LoVo (cell line): ENCODE measurements at regions not wholly inside any gene's neighbourhood (a gene's known extent, or its start where the extent isn't known, plus 50 kb on each side); places are given as distances from the start of the nearest gene placed in this dataset.
A peak's percentile ranks its signal among the peaks of the same experiment; 100 is the strongest.
"Not testable (repeated sequence)": the region's sequence is repeated elsewhere in the genome, so short reads cannot be mapped to it uniquely, and the experiment has no call there.

Source experiments
- DNase-seq: peaks from one replicate; pipeline ENCODE4 v3.0.0-alpha.2; 2016; ENCODE audit warnings: low spot score

DNA sequence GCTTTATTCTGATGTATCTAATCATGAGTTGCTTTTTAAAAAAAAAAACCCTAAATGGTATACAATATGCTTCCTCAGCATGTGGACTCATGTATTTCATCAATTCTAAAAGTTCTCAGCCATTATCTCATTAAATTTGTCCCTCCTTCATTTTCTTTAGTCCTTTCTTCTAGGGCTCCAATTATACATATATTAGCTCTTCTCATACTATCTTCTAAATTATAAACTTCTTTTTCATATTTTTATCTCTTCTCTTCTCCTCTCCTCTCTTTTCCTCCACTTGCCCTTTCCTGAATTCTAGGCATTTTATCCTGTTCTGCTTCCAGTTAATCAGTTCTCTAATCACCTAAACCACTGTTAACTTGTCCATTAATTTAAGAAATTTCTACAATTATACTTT is 55.0 kb upstream of the IL33 start:
- DNase-seq, result no peak

DNA sequence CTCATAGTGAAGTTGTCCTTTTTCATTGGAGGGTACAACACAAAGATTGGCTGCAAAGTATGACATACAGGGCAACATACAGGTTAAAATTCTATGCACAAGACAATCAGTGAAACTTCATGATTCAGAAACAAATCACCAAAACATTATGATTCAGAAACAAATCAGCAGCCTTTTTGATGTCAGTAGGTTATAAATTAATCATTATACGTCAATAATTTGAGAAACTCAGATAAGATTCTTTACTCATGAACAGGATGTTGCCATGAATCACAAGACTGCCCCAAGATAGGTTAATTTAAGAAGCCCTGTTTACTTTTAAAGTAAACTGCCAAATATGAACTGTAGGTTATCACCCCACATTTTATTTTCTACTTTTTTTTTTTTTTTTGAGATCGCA is 62.2 kb upstream of the IL33 start:
- no peak for DNase-seq

DNA sequence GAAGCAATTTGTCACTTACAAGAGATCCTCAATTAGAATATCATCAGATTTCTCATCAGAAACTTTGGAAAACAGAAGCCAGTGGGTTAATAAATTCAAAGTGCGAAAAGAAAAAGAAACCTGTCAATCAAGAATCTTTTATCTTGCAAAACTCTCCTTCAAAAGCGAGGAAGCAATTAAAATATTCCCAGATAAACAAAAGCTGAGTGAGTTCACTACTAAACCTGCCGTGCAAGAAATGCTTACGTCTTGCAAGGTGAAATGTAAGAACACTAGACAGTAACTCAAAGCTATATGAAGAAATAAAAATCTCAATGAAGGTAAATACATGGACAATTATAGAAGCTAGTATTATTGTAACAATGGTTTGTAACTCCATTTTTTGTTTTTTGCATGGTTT is 62.8 kb upstream of the IL33 start:
- no peak for DNase-seq

DNA sequence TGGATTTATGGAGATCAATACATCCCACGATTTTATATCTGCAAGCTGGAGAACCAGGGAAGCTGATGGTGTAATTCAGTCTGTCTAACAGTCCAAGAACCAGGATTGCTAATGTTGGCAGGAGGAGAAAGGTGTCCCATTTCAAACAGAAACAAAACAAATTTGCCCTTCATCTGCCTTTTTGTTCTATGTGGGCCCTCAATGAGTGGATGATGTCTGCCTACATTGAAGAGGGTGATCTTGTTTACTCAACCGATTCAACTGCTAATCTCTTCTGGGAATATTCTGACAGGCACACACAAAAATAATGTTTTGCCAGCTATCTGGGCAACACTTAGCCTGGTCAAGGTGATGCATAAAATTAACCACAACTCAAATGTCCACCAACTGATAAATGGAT is 65.1 kb upstream of the IL33 start:
- no peak for DNase-seq

DNA sequence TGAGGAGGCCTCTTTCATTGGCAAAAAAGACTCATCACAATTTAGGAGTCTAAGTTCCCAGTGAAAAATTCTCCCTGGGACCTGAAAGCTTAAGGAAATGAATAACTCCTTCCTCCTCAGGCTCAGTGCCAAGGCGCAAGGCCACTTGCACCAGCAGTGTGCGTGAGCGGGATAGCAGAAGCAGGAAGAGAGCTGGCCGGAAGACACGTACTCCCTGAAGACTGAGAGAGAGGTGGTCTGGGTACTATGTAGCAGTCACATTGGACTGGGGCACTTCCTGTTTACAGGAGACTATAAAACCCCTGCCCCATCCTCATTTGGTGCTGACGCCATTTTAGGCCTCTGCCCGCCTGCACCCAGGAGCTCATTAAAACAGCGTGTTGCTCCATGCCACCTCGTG is 66.3 kb upstream of the IL33 start:
- no peak for DNase-seq

DNA sequence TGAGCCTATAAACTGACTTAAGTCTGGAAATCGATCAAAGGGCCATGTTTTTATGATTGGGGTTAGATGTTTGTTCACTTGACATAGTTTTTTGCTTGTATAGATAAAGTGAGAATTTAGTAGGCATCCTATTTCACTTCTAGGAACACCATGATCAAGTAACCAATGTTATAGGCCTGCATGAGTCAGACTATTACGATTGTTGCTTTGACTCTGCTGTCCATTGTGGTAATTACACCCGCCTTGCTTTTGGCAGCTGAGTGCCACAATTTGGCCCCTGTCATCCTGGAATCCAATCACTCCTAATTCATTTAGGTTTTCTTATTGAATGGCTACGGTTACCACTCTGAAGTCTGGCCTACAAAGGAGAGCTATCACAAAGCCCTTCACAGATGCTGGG is 67.8 kb upstream of the IL33 start:
- DNase-seq, result no peak

DNA sequence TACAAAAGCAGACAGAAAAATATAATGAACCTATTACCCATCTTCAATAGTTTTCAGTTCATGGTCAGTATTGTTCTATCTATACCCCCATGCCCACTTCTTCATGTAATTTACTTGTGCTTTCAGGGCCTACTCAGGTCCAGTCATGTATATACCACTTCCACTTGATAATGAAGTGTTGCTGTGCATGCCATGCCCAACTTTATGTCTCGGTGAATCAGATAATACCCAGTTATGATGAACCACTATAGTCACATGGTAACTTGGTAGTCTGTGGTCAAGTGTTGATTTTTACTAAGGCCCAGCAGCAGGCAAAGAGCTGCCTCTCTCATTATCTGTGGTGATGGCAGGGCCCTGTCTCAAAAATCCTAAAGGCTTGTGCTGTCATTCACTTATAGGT is 70.7 kb upstream of the IL33 start:
- DNase-seq, result no peak

DNA sequence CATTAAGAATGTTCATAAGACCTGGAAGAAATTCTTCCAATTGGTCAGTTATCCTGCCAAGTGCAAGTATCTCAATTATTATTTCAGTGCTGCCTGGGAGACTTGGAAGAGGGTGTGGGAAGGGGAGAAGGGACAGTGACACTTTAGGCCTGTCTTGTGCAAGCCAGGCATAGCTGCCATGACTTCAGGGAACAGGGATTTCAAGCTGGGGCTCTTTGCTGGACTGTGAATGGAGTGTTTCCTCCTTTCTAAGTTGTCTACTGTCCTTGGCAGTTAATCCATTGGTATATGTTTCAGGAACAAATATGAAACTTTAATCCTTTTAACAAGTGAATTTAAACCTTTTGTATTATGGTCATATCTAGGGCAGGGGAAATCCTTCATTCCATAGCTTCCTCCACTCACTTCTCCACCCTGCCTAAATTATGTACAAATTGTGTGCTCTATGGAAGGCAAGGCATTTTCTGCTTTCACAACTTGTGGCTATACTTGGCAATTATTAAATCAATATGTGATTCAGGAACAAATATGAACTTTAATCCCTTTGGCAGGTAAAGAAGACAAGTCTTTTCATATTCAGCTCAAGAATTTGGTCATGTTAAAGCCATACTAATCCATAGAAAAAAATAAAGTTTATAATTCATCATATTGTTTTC is 72.7 kb upstream of the IL33 start:
- no peak for DNase-seq

DNA sequence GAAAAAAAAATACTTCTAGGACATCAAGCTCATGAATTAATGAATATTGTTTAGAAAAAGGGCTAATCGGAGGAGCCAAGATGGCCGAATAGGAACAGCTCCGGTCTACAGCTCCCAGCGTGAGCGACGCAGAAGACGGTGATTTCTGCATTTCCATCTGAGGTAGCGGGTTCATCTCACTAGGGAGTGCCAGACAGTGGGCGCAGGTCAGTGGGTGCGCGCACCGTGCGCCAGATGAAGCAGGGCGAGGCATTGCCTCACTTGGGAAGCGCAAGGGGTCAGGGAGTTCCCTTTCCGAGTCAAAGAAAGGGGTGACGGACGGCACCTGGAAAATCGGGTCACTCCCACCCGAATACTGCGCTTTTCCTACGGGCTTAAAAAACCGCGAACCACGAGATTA is 79.8 kb upstream of the IL33 start:
- DNase-seq, result not testable (repeated sequence)

DNA sequence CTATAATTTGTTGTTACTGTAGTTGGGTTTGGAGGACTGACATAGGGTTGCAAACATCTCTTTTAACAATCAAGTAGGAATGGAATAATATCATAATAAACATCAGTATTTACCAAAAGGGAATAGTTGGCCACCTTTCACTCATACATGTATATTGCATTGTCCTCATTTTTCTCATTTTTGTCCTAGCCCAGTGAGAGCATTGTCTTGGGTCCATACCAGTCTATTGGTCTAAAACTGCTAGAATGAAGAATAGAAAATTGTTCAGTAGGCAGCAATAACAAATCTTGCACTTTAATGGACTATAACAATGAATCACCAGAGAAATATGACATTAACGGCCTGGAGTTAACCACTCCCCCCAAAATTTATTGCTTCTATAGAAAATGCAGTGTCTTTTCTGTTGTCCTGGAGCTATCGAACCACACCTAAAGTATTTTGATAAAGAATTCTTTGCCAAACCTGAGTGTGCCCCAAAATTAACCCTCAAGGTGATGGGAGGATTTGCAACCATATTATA is 80.9 kb upstream of the IL33 start:
- no peak for DNase-seq

DNA sequence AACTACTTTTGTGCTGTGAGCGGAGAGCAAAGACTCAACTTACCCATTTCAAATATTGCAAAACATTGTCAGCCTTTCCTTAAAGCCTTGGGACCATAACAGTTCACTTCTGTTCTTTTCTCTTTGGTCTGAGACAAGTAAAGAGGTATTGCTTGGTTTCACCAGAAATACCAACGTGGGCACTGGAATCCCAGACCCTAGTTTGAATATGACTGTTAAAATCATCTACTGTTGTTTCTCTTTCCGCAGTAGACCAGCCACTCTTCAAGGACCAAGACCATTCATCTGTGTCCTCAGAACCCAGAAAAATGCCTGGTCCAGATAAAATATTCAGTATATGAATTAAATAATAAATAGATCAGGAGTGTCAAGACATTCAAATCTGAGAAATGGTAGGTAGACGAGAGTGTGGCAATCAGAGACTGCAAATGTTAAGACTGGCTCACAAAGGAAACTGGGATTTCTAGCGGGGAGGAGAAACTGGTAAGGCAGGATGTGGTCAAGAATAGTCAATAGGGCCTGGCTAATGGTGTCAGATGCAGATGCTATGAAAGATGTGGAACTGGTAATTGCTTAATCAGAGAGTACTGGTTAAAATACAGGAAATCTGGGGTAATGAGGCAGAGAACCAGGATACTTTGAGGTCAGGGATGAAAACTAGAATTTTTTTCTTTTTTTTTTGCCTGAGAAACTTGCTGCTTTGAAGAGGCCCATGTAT is 82.1 kb upstream of the IL33 start:
- no peak for DNase-seq

DNA sequence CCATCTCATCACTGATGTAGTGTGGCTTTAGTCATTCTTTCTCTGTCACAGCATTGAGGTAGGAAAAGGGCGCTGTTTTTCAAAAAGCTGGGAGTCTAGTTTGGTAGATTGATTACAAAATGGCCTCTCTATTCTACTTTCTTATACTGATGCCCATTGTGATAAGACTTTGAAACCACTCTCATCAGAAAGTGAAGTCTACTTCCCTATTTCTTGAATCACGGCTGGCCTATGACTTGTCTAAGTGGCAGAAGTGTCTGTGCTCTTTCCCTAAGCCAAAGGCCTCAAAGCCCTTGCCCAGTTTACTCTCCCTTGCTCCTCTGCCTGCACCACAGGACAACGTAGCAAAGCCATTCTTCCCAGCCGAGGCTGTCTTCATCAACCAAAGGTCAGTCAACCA is 83.0 kb upstream of the IL33 start:
- no peak for DNase-seq

DNA sequence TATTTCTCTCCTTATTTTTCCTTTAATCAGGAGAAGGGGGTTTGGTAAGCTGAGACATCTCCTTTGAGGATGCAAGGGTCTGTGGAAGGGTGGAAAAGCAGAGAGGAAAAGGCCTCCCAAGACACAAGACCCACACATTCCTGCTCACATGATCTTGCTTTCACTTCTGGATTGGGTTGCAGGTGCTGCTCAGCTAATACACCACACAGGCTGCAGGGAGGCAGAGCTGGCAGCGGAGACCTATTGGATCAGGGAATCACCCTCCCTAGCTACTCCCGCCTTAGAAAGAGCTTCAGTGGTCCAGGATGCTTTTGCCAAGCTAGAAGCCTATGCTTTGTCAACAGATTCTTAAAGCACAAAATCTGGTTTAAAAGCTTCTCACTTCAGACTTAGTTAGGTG is 87.6 kb upstream of the IL33 start:
- no peak for DNase-seq

DNA sequence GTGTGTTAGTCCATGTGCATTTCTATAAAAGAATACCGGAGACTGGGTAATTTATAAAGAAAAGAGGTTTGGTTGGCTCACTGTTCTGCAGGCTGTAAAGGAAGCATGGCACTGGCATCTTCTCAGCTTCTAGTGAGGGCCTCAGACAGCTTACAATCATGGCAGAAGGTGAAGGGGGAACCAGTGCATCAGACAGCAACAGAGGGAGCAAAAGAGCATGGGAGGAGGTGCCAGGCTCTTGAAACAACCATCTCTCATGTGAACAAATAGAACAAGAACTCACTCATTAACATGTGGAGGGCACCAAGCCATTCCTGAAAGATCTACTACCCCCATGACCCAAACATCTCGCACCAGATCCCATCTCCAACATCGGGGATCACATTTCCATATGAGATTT is 89.2 kb upstream of the IL33 start:
- DNase-seq, result no peak

DNA sequence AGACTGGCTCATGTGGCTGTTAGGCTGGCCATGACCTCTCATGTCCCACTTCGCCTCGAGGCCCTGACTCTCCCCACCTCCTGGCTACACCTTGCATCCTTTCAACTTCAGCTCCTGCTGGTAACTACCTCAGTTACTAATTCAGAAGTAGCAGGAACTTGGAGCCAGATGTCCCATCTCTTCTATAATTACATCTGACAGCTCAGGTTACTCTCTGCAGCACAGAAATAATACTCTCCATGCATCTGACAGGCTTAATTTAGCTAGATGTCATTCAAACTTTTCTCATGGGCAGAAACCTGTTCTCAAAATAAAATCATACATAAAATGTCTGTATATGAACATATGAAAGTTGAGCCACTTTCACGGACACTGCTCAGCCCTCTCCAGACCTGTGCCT is 92.2 kb upstream of the IL33 start:
- DNase-seq, result no peak

DNA sequence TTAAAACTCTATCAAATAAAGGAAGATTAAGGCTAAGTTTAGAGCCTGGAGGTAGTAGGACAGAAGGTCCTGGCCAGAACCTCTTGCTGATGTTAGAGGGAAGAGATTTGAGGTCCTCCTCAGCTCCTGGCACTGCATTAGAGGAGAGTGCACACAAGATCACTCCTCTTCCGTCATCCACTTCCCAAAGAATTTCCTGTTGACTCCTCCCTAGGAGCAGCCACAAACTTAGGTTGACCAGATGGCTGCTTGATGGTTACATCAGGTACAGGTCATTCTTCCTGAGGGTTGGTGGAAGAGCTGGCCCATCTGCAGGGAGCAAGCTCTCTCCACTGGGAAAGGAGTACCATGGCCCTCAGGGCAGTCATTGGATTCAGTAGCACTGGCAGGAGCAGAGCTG is 93.9 kb upstream of the IL33 start:
- no peak for DNase-seq

DNA sequence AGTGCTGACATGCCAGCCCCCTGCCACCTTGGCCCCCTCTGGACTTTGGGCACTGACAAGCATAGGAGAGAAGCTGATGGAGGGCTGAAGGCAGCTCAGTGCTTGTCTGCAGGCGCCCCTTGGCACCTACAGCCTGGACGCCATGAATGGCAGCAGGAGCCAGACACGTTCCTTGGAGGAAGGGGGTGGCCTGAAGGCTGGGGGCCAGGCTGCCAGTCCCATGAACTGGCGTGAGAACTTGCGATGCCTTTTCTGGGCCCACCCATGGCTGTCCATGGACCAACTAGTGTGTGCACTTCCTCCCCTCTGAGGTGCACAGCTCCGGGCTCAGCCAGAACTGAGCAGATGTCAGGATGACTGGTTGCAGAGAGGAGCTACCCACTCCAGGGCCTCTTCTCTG is 99.0 kb upstream of the RANBP6 start:
- DNase-seq, result no peak

DNA sequence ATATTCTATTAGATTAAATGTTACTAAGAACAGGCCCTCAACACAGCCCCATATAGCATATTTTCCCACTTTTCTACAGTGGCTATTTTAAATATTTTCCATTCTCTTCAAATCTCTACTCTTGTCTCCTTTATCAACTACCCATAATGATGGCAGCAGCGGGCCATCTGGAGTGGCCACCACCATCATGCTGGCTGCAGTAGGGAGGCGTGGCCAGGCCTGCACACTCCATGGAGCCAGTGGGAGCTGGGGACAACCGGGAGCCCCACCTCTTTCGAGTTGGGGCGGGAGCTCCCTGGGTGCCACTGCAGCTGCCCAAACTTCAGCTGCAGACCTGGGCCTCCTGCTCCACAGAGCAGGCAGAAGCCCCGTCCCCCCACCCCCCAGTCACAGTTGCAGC is 98.4 kb upstream of the RANBP6 start:
- DNase-seq, result no peak

DNA sequence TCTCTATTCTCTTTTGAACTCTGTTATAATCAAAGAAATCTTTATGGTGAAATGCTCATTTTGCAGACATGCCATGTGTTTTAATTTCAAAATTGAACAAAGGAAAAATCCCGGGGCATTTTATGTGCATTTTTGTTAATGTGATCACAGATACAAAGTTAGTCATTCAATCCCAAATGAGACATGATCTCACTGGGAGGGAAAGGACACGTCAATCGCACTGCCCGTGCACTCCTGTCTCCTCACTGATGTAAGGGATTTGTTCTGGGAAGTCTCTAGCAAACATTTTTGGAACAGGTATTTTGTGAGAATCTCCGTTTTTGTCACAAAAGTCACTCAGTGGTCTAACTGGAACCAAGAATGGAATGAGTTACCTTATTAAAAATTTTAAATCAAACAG is 97.9 kb upstream of the RANBP6 start:
- DNase-seq, result no peak

DNA sequence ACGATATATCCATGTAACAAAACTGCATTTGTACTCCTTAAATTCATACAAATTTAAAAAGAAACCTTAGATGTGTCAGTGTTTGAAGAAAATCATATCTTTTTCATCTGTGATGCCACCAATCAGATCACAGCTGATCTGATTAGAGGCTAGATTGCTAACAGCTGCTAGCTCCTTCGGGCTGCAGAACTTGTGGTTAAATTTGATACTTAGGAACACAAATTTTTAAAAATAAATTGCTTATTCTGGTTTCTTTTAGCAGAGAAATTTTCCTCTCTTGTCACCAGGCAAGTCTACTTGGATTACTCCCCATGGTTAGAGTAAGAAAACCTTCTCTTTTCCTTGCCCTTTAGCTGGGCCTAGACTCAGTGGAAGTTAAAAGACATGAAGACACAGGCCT is 94.6 kb upstream of the RANBP6 start:
- no peak for DNase-seq

DNA sequence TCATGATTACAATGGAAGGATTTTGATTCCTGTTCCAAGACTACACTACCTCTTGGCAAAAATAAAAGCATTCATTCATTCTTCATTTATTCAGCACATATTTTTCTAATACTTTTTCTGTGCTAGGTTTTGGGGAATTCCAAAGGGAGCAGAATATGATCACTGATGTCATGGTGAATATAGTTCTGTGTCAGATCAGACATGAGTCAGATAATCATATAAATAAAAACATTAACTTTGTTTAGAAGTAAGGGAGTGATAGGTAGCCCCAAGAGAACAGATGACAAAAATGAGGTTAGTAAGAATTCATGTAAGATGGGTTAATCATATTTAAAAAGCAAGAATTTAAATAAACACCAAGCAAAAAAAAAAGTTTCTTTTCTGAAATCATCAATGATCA is 94.1 kb upstream of the RANBP6 start:
- no peak for DNase-seq

DNA sequence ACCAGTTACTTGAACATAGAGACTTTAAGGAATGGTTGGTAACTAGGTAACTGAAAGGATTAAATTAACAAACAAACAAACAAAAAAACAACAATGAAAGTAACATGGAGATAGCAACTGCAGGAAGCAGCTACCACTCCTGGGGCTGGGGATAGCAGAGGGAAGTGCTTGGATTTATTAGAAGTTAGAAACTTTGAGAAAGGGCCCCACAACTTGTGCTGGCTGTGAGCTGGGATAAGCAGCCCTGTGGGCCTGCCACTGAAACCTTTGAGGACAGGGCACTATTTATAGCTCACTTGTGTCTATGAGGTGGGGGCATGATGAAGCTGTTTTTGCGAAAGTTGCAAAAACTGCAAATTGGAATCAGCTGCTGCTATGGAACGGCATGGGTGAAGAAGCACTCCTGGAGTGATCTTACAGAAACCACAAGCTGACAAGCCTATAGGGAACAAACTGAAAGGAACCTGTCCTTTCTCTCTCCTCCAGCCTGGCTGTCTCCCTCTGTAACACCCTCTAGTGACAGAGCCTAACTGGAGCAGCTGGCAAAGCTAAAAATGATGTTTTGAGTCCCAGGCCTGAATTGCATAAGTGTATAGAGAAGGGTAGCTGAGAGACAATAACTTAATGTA is 91.4 kb upstream of the RANBP6 start:
- DNase-seq, result peak; percentile 35

DNA sequence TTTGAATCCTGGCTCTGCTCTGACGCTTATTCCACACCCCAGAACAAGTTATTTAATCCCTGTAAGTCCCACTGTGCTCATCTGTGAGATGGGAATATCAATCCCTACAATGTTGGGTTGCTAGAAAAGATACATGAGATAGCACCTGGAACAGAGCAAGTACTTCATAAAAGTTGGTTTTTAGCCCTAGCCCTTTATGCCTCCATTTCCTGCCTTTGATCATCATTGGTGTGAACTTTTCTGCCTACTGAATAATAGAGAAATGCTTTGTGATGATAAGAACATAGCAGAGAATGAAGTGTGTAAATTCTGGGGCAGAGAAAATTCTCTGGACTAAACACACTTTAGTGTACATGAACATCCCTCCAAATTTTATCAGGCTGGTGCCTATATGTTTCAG is 90.3 kb upstream of the RANBP6 start:
- DNase-seq, result no peak

DNA sequence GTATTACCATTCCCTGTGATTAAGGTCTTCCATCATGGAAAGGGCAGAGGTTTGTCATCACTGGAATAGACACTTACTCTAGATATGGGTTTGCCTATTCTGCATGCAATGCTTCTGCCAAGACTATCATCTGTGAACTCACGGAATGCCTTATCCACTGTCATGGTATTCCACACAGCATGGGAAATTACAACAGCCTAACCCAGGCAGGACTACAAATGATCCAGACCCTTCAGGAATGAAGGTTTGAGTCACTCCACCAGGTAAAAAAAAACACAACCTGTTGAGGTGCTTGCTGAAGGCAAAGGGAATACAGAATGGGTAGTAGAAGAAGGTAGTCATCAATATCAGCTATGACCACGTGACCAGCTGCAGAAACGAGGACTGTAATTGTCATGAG is 89.0 kb upstream of the RANBP6 start:
- not testable (repeated sequence) for DNase-seq
